Left colon (tissue), 2 donors: ENCODE measurements at regions not wholly inside any gene's neighbourhood (a gene's known extent, or its start where the extent isn't known, plus 50 kb on each side); places are given as distances from the start of the nearest gene placed in this dataset.
A peak's percentile ranks its signal among the peaks of the same experiment; 100 is the strongest.

Experiments
- ATAC-seq: fragments of 200-7000 bp; cut with Tn5 transposase; one replicate; pipeline ENCODE4 v1.9.1; 2020; ENCODE audit warnings: mild to moderate bottlenecking, moderate library complexity
- DNase-seq, 2 donors: peaks; one replicate each; pipeline ENCODE4 v3.0.0-alpha.2; 2020
- intact Hi-C, 2 donors: fragments of 100-400 bp; cut with DNase I in 1 of 2; cut with micrococcal nuclease in 1 of 2; formaldehyde crosslinking; loops; one replicate each; pipeline versions ENCODE4 v1.11.2 to v1.14.0; 2022; cut with DNase I, micrococcal nuclease
- donor health status: DM: no; HTN: no; CAD: no.
- donor health status: DM: yes; HTN: yes; CAD: no.

GRCh38 chr12:22969521-22969920 is 344.6 kb downstream of the ETNK1 start:
- intact Hi-C loops: no loop called here
- ATAC-seq: no peak
- no peak for DNase-seq

DNA sequence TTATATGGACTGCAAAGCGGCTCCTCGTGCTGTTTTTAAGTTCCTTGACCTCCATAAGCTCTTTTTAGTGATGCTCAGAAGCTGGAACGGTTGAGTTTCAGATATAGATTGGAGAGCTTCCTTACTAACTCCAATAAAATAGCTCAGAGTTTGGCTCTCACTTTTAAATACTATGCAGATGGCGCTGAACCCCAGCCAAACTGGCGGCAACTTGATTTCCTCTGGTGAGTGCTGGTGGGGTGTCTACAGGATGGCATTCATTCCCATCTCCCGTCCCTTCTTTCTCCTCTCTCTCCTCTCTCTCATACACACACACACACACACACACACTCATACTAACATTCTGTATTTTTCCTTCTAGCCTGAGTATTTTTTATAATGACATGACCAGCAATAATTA is 346.3 kb downstream of the ETNK1 start:
- ATAC-seq: no peak
- no peak for DNase-seq
- intact Hi-C loops: no loop called here

GRCh38 chr12:22971701-22972191 is 346.8 kb downstream of the ETNK1 start:
- ATAC-seq (no peak), DNase-seq (no peak)
- intact Hi-C loops: no loop called here

GRCh38 chr12:22974865-22975264 is 349.9 kb downstream of the ETNK1 start:
- DNase-seq (no peak), ATAC-seq (no peak)
- intact Hi-C loops: no loop called here

GRCh38 chr12:22978962-22979361 is 354.0 kb downstream of the ETNK1 start:
- DNase-seq: no peak
- intact Hi-C loops: no loop called here
- ATAC-seq: no peak

DNA sequence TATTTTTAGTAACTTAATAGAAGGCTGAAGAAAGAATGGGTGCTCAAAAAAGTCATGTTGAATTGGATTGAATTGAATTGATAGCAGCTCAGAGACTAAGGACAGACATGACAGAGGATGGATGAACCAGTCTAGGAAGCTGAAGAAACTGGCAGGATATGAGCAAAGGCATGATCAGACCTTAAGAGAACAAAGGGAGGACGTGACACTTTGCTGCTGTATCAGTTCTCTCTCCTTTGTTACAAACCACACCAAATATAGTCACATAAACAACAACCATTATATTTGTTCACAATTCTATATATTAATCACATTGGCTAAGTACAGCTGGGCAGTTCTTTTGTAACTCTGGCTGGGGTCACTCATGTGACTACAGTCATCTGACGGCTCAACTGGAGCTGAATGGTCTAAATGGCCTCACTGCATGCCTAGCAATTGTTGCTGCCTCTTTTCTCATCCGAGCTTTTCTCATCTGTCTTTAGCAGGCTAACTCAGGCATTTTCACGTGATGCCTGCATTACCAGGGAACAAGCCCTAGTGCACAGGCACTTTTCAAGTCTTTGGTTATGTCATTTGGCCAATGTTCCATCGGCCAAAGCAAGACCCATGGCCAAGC is 355.0 kb downstream of the ETNK1 start:
- ATAC-seq: no peak
- no peak for DNase-seq
- intact Hi-C loops: no loop called here

DNA sequence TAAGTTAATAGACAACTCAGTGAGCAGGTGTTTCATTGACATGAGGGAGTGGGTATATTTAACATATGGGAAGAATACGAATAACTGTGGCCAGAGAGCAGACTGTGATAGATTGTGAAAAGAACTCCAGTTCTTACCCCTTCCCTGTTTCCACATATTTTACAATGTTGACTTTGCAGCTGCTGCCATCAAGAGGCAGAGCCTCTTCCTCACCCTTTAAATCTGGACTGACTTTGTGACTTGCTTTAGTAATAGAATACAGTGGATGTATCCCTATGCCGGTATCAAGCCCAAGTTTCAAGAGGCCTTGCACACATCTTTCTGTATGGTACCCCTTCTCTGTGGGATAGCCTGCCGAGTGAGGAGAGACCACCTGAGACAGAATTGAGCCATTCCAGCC is 356.7 kb downstream of the ETNK1 start:
- intact Hi-C loops: no loop called here
- DNase-seq (no peak), ATAC-seq (peak; percentile 51)

- intact Hi-C loops: no loop called here
- DNase-seq: no peak
- ATAC-seq: no peak
Observed at GRCh38 chr12:22982635-22983034, 357.7 kb downstream of the ETNK1 start.

- intact Hi-C loops: no loop called here
- ATAC-seq (no peak), DNase-seq (no peak)
Observed at GRCh38 chr12:22986997-22987396, 362.0 kb downstream of the ETNK1 start.

DNA sequence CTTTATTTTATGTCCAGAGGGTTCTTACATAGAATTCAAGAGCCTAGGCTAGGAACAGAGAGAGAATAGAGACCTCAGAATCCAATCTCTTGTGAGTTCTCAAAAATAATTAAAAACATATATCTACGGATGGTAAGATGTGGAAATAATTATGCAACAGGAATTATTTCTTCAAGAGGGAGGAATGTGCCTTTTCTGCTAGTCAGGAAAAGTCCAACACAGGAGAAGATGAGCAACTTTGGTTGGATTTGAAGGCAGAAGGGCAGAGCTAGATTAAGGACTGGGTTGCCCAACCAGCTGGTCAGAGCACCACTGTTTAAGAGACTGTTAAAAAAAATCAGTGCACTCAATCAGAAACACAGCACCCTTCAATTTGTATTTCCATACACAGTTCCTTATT is 365.5 kb downstream of the ETNK1 start:
- intact Hi-C loops: no loop called here
- no peak for ATAC-seq
- DNase-seq: no peak

GRCh38 chr12:22991250-22991844 is 366.4 kb downstream of the ETNK1 start:
- DNase-seq (no peak), ATAC-seq (no peak)
- intact Hi-C loops: no loop called here

- ATAC-seq (no peak), DNase-seq (no peak)
- intact Hi-C loops: no loop called here
Observed at GRCh38 chr12:22993609-22994315, 368.8 kb downstream of the ETNK1 start.

DNA sequence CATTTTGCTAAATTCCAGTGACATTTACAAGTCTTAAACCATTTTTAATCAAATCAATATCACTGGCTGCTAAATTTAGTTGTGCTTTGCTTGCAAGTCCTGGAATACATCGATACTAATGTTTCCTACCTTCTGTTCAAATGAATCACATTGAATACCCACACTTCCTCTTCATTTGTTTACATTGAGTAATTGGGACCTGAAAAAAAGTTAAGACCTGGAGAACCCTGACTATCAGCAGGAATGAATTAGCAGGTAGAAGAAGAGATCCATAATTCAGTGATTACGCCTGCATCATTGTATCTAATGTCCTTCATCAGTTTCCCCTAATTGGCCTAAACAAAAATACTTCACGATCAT is 369.3 kb downstream of the ETNK1 start:
- DNase-seq: no peak
- intact Hi-C loops: no loop called here
- ATAC-seq: no peak

DNA sequence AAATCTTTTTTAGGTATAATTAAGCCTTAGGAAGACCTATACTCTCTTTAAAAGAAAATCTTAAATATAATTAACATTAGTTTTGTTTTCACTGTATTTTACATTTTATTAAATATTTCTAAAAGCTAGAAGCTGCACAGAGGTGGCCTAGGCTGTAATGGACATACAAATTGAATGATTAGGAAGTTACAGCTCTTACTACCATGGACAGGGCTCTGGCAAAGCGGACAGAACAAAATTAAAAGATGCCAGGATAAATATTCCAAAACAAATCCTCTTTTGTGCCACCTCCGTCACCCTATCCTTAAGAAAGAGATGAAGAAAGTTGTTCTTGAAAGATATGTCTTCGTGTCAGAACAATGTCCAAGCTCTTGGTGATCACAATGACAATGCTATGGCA is 376.5 kb downstream of the ETNK1 start:
- intact Hi-C loops: no loop called here
- DNase-seq: no peak

GRCh38 chr12:23002381-23002780 is 377.4 kb downstream of the ETNK1 start:
- intact Hi-C loops: no loop called here
- DNase-seq (no peak), ATAC-seq (no peak)

More for the DNA sequence above, 376.5 kb downstream of the ETNK1 start:
- no peak for ATAC-seq

DNA sequence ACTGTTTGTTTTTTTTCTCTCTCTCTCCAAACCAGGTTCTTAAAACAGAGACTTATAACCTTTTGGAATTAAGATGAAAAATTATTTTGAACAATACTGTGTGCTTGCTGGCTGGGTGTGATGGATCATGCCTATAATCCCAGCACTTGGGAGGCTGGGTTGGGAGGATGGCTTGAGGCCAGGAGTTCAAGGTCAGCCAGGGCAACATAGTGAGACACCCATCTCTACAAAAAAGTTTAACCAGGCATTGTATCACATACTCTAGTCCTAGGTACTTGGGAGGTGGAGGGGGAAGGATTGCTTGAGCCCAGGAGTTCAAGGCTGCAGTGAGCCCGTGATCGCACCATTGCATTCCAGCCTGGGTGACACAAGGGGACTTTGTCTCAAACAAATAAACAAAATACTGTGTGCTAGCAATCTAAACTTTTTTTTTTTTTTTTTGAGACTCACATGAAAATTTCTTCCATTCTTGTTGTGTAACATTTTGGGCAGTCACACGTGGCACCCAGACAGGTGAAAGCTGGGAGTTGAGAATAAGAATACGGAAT is 379.6 kb downstream of the ETNK1 start:
- no peak for DNase-seq
- no peak for ATAC-seq
- intact Hi-C loops: no loop called here

DNA sequence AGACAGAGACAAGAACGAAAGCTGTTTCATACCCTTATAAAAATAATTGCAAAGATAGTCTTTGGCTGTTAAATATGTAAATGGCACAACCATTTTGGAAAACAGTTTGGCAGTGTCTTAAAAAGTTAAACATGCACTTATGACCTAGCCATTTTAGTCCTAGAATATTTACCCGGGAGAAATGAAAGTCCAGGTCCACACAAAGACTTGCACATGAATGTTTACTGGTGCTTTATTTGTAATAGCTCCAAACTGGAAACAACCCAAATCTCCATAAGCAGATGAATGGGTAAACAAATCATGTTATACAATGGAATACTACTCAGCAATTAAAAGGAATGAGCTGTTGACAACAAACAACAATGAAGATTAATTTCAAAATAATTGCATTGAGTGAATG is 380.4 kb downstream of the ETNK1 start:
- ATAC-seq (no peak), DNase-seq (no peak)
- intact Hi-C loops: no loop called here

DNA sequence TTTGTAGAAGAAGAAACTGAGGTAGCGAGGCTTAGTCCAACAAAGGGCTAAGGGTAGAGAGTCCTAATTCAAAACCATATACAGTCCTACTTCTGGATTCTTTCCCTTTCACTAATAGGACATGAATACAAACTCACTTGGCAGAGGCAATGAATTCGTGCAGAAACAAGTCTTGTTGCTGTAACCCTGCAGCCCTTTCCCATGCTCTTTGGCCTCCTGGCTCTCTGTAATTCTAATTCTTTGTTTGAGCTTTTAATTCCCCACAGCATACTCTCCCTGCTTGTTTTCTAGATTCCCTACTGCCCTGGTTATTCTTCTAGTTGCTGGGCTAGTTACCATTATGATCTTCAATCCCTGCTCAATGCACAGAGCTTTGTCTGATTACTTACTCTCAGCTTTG is 381.4 kb downstream of the ETNK1 start:
- DNase-seq (no peak), ATAC-seq (no peak)
- intact Hi-C loops: no loop called here

DNA sequence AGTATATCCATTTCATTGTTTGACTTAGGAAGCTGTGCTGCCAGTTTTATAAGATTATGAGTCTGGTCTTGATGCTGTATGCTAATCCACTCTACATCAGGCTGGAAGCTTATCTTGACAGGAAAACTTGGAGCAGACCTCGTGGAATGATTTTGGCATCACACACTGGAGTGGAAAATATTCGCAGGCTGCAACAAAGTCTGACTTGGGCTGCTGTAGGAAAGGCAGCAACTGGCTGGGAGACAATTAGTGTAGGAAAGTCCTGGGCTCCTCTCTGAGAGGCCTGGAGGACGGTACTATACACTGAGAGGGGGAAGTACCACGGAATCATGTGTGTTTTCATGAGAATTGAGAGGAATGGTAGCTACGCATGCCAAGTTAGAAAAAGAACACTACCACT is 383.7 kb downstream of the ETNK1 start:
- intact Hi-C loops: no loop called here
- no peak for ATAC-seq
- DNase-seq: no peak

DNA sequence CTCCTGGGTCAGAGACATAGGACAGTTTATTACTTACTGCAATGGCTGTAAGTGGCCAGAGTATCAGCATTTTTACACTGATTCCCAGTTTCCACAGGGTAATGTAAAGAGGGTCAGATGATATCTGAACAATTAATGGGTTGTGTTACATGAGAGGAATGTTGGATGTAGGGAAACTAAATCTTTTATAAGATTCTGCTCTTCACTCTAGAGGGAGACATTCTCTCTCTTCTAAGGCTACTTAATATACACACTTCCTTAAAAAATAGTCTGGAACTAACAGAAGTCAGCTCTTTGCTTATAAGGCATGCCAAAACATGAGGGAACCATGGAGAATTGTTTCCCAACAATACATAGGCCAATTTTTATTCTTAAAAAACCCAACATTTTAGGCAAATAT is 389.8 kb downstream of the ETNK1 start:
- intact Hi-C loops: no loop called here
- ATAC-seq (no peak), DNase-seq (no peak)
